Pancreas (tissue), 10 donors: ENCODE measurements at regions not wholly inside any gene's neighbourhood (a gene's known extent, or its start where the extent isn't known, plus 50 kb on each side); places are given as distances from the start of the nearest gene placed in this dataset.
A peak's percentile ranks its signal among the peaks of the same experiment; 100 is the strongest.

ENCODE experiments used
- ATAC-seq, 4 donors: fragments of 200-7000 bp; cut with Tn5 transposase; one replicate each; pipeline versions ENCODE4 v1.8.0 to v1.9.1; 2020; ENCODE audit warnings: mild to moderate bottlenecking in 4 of 4, moderate library complexity in 4 of 4
- DNase-seq, 6 donors: peaks; one replicate each; pipeline ENCODE4 v3.0.0-alpha.2; 2020
- FAIRE-seq: peaks from 2 replicates; lab custom pipeline; 2012; peaks lifted over from hg19 to GRCh38; lab: Jason Lieb, UNC
- H3K27ac ChIP-seq, 4 donors: fragments of 200-600 bp; sonication (generic); 1 replicate in 3 of 4; 2 replicates in 1 of 4; pipeline versions ENCODE4 v1.5.0 to v1.8.0; 2020
- H3K27me3 ChIP-seq, 4 donors: fragments of 200-600 bp; one replicate each; pipeline ENCODE4 v1.8.0; 2021
- H3K36me3 ChIP-seq, 3 donors: fragments of 200-600 bp; sonication (generic) in 1 of 3; one replicate each; pipeline versions ENCODE4 v1.5.0 to v1.8.0; 2020 to 2021
- H3K4me1 ChIP-seq, 3 donors: fragments of 200-600 bp; one replicate each; pipeline ENCODE4 v1.8.0; 2021
- H3K4me3 ChIP-seq, 4 donors: fragments of 200-600 bp; sonication (generic) in 2 of 4; one replicate each; pipeline versions ENCODE4 v1.5.0 to v1.8.0; 2020 to 2021
- H3K9me3 ChIP-seq, 4 donors: fragments of 200-600 bp; one replicate each; pipeline ENCODE4 v1.8.0; 2021
- CTCF ChIP-seq, 4 donors: fragments of 200-600 bp; sonication (generic) in 3 of 4; IDR thresholded peaks; one replicate each; pipeline versions ENCODE4 v1.5.0 to v1.8.0; 2021; ENCODE audit warnings: antibody characterized with exemption in 4 of 4
- WGBS, 2 donors: extraction: QIAGEN DNeasy Blood & Tissue Kit; methylation state at CpG; one replicate each; pipeline ENCODE4 v1.1.7; 2013; 5-methylcytosine and 5-hydroxymethylcytosine counted together
- intact Hi-C, 3 donors: fragments of 100-400 bp; cut with DNase I; formaldehyde crosslinking; loops; one replicate each; pipeline versions ENCODE4 v1.11.1 to v1.14.2; 2022
- donor health status: healthy with polysubstance abuse.
- donor health status: DM: no; HTN: no; CAD: no; lungs with moderate emphysema.
- donor health status: DM: no; HTN: no; CAD: no.
- donor health status: control.
- donor health status: control.
- donor health status: Bipolar disorder and iron deficiency.
- donor health status: DM: yes; HTN: yes; CAD: no.
- donor health status: DM: no; HTN: no; CAD: no.
- donor health status: DM: no; HTN: no; CAD: no.
- donor health status: DM: yes; HTN: yes; CAD: no.

- DNase-seq (peak in 1 of 6 donors; percentile 31), FAIRE-seq (no peak), ATAC-seq (no peak)
- intact Hi-C loops, result no loop called here
- Histone ChIP-seq H3K36me3 (no peaks in the 10 kb centered on the region), H3K9me3 (no peaks in the 10 kb centered on the region), H3K4me1 (no peaks in the 10 kb centered on the region), H3K27ac (no peak overlapping the region), H3K27me3 (peaks cover 0 to 12% (median 0%) of the 10 kb centered on the region in 4 donors), H3K4me3 (no peak overlapping the region)
- 47 to 48% methylated on average over 25 of the region's 25 CpGs for WGBS, 2 donors
- TF ChIP-seq CTCF (IDR thresholded peaks at IDR 0.05), result no peak
Measured at GRCh38 chr12:132384916-132385774, 55.8 kb upstream of the GALNT9 start.

GRCh38 chr12:132380641-132381040, 51.3 kb upstream of the GALNT9 start:
- no peaks in the 10 kb centered on the region for H3K36me3 ChIP-seq
- no peaks in the 10 kb centered on the region for H3K4me1 ChIP-seq
- H3K27ac ChIP-seq, result no peak overlapping the region
- intact Hi-C loops, result no loop called here
- H3K4me3 ChIP-seq, result no peak overlapping the region
- DNase-seq (peak in 1 of 6 donors; percentile 5), FAIRE-seq (no peak), ATAC-seq (no peak)
- no peaks in the 10 kb centered on the region for H3K9me3 ChIP-seq
- H3K27me3 ChIP-seq, result peaks cover 0 to 14% (median 0%) of the 10 kb centered on the region in 4 donors
- 32 to 33% methylated on average over 3 of the region's 3 CpGs for WGBS, 2 donors
- TF ChIP-seq CTCF (IDR thresholded peaks at IDR 0.05), result no peak

GRCh38 chr12:132379996-132380395, 50.6 kb upstream of the GALNT9 start:
- no peak for FAIRE-seq

GRCh38 chr12:132379576-132379975, 50.2 kb upstream of the GALNT9 start:
- no peak for TF ChIP-seq CTCF (IDR thresholded peaks at IDR 0.05)
- H3K9me3 ChIP-seq, result no peaks in the 10 kb centered on the region
- H3K36me3 ChIP-seq, result no peaks in the 10 kb centered on the region
- peaks cover 0 to 25% (median 1%) of the 10 kb centered on the region in 4 donors for H3K27me3 ChIP-seq
- FAIRE-seq (no peak), DNase-seq (peak in 2 of 6 donors; percentile 15 to 22), ATAC-seq (no peak)
- no peak overlapping the region for H3K27ac ChIP-seq
- H3K4me1 ChIP-seq, result no peaks in the 10 kb centered on the region
- no peak overlapping the region for H3K4me3 ChIP-seq
- intact Hi-C loops, result no loop called here
- 67 to 84% methylated on average over 24 of the region's 24 CpGs for WGBS, 2 donors

More at GRCh38 chr12:132379996-132380395, 50.6 kb upstream of the GALNT9 start:
- DNase-seq, result peak in 2 of 6 donors; percentile 13 to 38
- Histone ChIP-seq H3K4me1 (no peaks in the 10 kb centered on the region), H3K36me3 (no peaks in the 10 kb centered on the region), H3K27me3 (peaks cover 0 to 20% (median 0%) of the 10 kb centered on the region in 4 donors), H3K4me3 (no peak overlapping the region), H3K27ac (no peak overlapping the region), H3K9me3 (no peaks in the 10 kb centered on the region)
- ATAC-seq, result no peak
- no peak for TF ChIP-seq CTCF (IDR thresholded peaks at IDR 0.05)
- 70 to 73% methylated on average over 25 of the region's 25 CpGs for WGBS, 2 donors
- intact Hi-C loops, result no loop called here
